Vagina (tissue), 2 donors: ENCODE measurements at regions not wholly inside any gene's neighbourhood (a gene's known extent, or its start where the extent isn't known, plus 50 kb on each side); places are given as distances from the start of the nearest gene placed in this dataset.

ENCODE experiments used
- DNase-seq, 2 donors: peaks; one replicate each; pipeline ENCODE4 v3.0.0-alpha.2; 2017; ENCODE audit errors: extremely low spot score in 2 of 2
- H3K27ac ChIP-seq: fragments of 200-600 bp; sonication (generic); one replicate; pipeline ENCODE4 v1.5.1; 2019
- H3K27me3 ChIP-seq: fragments of 200-600 bp; sonication (generic); one replicate; pipeline ENCODE4 v1.5.1; 2019
- H3K36me3 ChIP-seq, 2 donors: fragments of 200-600 bp; sonication (generic); one replicate each; pipeline ENCODE4 v1.5.1; 2017 to 2019
- H3K4me1 ChIP-seq: fragments of 200-600 bp; sonication (generic); one replicate; pipeline ENCODE4 v1.5.1; 2019
- H3K4me3 ChIP-seq, 2 donors: fragments of 200-600 bp; sonication (generic); 1 replicate in 1 of 2; 2 replicates in 1 of 2; pipeline ENCODE4 v1.5.1; 2016 to 2019
- H3K9me3 ChIP-seq: fragments of 200-600 bp; sonication (generic); one replicate; pipeline ENCODE4 v1.5.1; 2019
- CTCF ChIP-seq, 3 experiments: fragments of 450-650 bp in 2 of 3; fragments of 200-600 bp in 1 of 3; sonication (generic) in 1 of 3; IDR thresholded peaks; one replicate each; pipeline ENCODE4 v1.5.1; 2017 to 2019; ENCODE audit warnings: antibody characterized with exemption in 3 of 3, mild to moderate bottlenecking in 2 of 3, moderate library complexity in 2 of 3
- POLR2A ChIP-seq, 2 donors: fragments of 450-650 bp; IDR thresholded peaks; one replicate each; pipeline ENCODE4 v1.6.1; 2017; ENCODE audit warnings: antibody characterized with exemption in 2 of 2, mild to moderate bottlenecking in 2 of 2, moderate library complexity in 2 of 2
- POLR2AphosphoS5 ChIP-seq, 2 donors: sonication (generic); formaldehyde crosslinking; IDR thresholded peaks; one replicate each; pipeline ENCODE4 v1.9.0; 2017; ENCODE audit warnings: antibody characterized with exemption in 2 of 2, mild to moderate bottlenecking in 2 of 2, low read depth in 1 of 2; ENCODE audit not compliant: insufficient read depth in 1 of 2
- intact Hi-C: fragments of 100-400 bp; cut with DNase I; formaldehyde crosslinking; loops from one replicate; pipeline ENCODE4 v1.15.1; 2023

GRCh38 chr2:239528883-239529282 is 128.1 kb upstream of the HDAC4 start:
- Histone ChIP-seq H3K36me3 (no peaks in the 10 kb centered on the region), H3K4me1 (peaks cover 30% of the 10 kb centered on the region), H3K4me3 (no peak overlapping the region), H3K9me3 (no peaks in the 10 kb centered on the region), H3K27ac (no peak overlapping the region), H3K27me3 (no peaks in the 10 kb centered on the region)
- intact Hi-C loops = no loop called here
- DNase-seq = no peak
- no peak for TF ChIP-seq CTCF (IDR thresholded peaks at IDR 0.05)

- Histone ChIP-seq H3K27me3 (no peaks in the 10 kb centered on the region), H3K9me3 (no peaks in the 10 kb centered on the region), H3K4me3 (no peak overlapping the region), H3K27ac (no peak overlapping the region), H3K4me1 (peaks cover 23% of the 10 kb centered on the region), H3K36me3 (no peaks in the 10 kb centered on the region)
- DNase-seq = no peak
- intact Hi-C loops = no loop called here
- TF ChIP-seq POLR2A (IDR thresholded peaks at IDR 0.05) (no peak), CTCF (IDR thresholded peaks at IDR 0.05) (no peak)
Observed at GRCh38 chr2:239528146-239528545, 127.3 kb upstream of the HDAC4 start.

GRCh38 chr2:239526666-239527415 is 126.0 kb upstream of the HDAC4 start:
- no peaks in the 10 kb centered on the region for H3K36me3 ChIP-seq
- no peak for DNase-seq
- intact Hi-C loops = no loop called here

GRCh38 chr2:239526038-239526437 is 125.2 kb upstream of the HDAC4 start:
- no peaks in the 10 kb centered on the region for H3K27me3 ChIP-seq
- peaks cover 10% of the 10 kb centered on the region for H3K4me1 ChIP-seq
- no peak for TF ChIP-seq CTCF (IDR thresholded peaks at IDR 0.05)
- no peak for TF ChIP-seq POLR2A (IDR thresholded peaks at IDR 0.05)
- no peak for TF ChIP-seq POLR2AphosphoS5 (IDR thresholded peaks at IDR 0.05; ENCODE audit: insufficient read depth in 1 of 2, low read depth in 1 of 2)
- intact Hi-C loops = no loop called here
- no peaks in the 10 kb centered on the region for H3K9me3 ChIP-seq
- DNase-seq = no peak
- H3K27ac ChIP-seq = no peak overlapping the region
- H3K4me3 ChIP-seq = no peak overlapping the region
- H3K36me3 ChIP-seq = no peaks in the 10 kb centered on the region

More at GRCh38 chr2:239526666-239527415, 126.0 kb upstream of the HDAC4 start:
- Histone ChIP-seq H3K4me1 (peaks cover 10% of the 10 kb centered on the region), H3K27me3 (no peaks in the 10 kb centered on the region), H3K27ac (no peak overlapping the region), H3K9me3 (no peaks in the 10 kb centered on the region), H3K4me3 (no peak overlapping the region)
- TF ChIP-seq POLR2A (IDR thresholded peaks at IDR 0.05) (no peak), CTCF (IDR thresholded peaks at IDR 0.05) (no peak), POLR2AphosphoS5 (IDR thresholded peaks at IDR 0.05; ENCODE audit: insufficient read depth in 1 of 2, low read depth in 1 of 2) (no peak)

- Histone ChIP-seq H3K4me3 (no peak overlapping the region), H3K27me3 (no peaks in the 10 kb centered on the region), H3K27ac (peak overlapping the region; percentile 76), H3K4me1 (peaks cover 10% of the 10 kb centered on the region), H3K36me3 (no peaks in the 10 kb centered on the region), H3K9me3 (no peaks in the 10 kb centered on the region)
- peak in 1 of 2 donors; percentile 62 for TF ChIP-seq POLR2AphosphoS5 (IDR thresholded peaks at IDR 0.05; ENCODE audit: insufficient read depth in 1 of 2, low read depth in 1 of 2)
- no peak for TF ChIP-seq POLR2A (IDR thresholded peaks at IDR 0.05)
- intact Hi-C loops = no loop called here
- no peak for DNase-seq
Observed at GRCh38 chr2:239523954-239524330, 123.1 kb upstream of the HDAC4 start.
